HCT116 (cell line): ENCODE measurements at regions not wholly inside any gene's neighbourhood (a gene's known extent, or its start where the extent isn't known, plus 50 kb on each side); places are given as distances from the start of the nearest gene placed in this dataset.
"Not testable (repeated sequence)": the region's sequence is repeated elsewhere in the genome, so short reads cannot be mapped to it uniquely, and the experiment has no call there.

ENCODE experiments used
- ATAC-seq: fragments of 200-7000 bp; cut with Tn5 transposase; 2 replicates; pipeline ENCODE4 v1.9.1; 2020; ENCODE audit warnings: mild to moderate bottlenecking, moderate library complexity
- BruUV-seq: library from RNA; stranded (reverse); fragments of 400-500 nt; replicated peaks from 2 replicates; lab custom pipeline; 2021; lab: Mats Ljungman, UMichigan
- CTCF ChIA-PET: fragments of 300-600 bp; sonication (Branson Sonifier 250); formaldehyde crosslinking; loops from one replicate; lab custom pipeline; 2021; ENCODE audit warnings: antibody characterized with exemption; lab: Charles Lee
- POLR2A ChIA-PET: fragments of 300-600, 350-600 bp; sonication (Branson Sonifier 250); formaldehyde crosslinking; loops from one replicate; lab custom pipeline; 2021; ENCODE audit warnings: antibody characterized with exemption; lab: Charles Lee
- RAD21 ChIA-PET, 2 experiments: fragments of 300-600 bp; sonication (Branson Sonifier 250); formaldehyde crosslinking; loops; one replicate each; lab custom pipeline; 2023; ENCODE audit warnings: low total read pairs in 2 of 2; ENCODE audit not compliant: uncharacterized antibody in 2 of 2, unreplicated experiment in 2 of 2, low non-redundant PET in 1 of 2; lab: Charles Lee
- DNase-seq: peaks from one replicate; pipeline ENCODE4 v3.0.0-alpha.2; 2010; ENCODE audit warnings: low read depth, low spot score
- H2AFZ ChIP-seq: fragments of 200-600 bp; shearing (Covaris generic), sonication (generic); 2 replicates; pipeline ENCODE4 v1.6.1; 2017; ENCODE audit warnings: low read depth, mixed run types, mixed read lengths, antibody characterized with exemption, low read length; ENCODE audit not compliant: poor library complexity, severe bottlenecking
- H3K27ac ChIP-seq: 2 replicates; pipeline ENCODE4 v1.5.1; 2012; ENCODE audit warnings: low read depth, low read length
- H3K27me3 ChIP-seq: fragments of 200-600 bp; sonication (generic); 2 replicates; pipeline ENCODE4 v1.6.1; 2016; ENCODE audit warnings: mixed run types, low read length, mixed read lengths; ENCODE audit not compliant: insufficient read depth
- H3K36me3 ChIP-seq, 2 experiments: fragments of 200-500 bp in 1 of 2; fragments of 200-600 bp in 1 of 2; sonication (Bioruptor generic) in 1 of 2; sonication (generic) in 1 of 2; 2 replicates each; pipeline versions ENCODE4 v1.5.1 to v1.6.1; 2014 to 2016; ENCODE audit warnings: low read length in 2 of 2, inconsistent platforms in 1 of 2, mixed read lengths in 1 of 2, mixed run types in 1 of 2; ENCODE audit not compliant: insufficient read depth in 2 of 2, control insufficient read depth in 1 of 2
- H3K4me1 ChIP-seq, 2 experiments: fragments of 200-600 bp in 1 of 2; sonication (generic) in 1 of 2; 2 replicates each; pipeline versions ENCODE4 v1.5.1 to v1.6.1; 2012 to 2017; ENCODE audit warnings: low read length in 2 of 2, inconsistent platforms in 1 of 2, mild to moderate bottlenecking in 1 of 2, mixed read lengths in 1 of 2, mixed run types in 1 of 2, moderate library complexity in 1 of 2; ENCODE audit not compliant: insufficient read depth in 2 of 2, control insufficient read depth in 1 of 2
- H3K4me2 ChIP-seq: fragments of 200-600 bp; sonication (generic); 2 replicates; pipeline ENCODE4 v1.6.1; 2017; ENCODE audit warnings: mixed run types, low read length, mixed read lengths
- H3K4me3 ChIP-seq, 2 experiments: fragments of 200-600 bp in 1 of 2; sonication (generic) in 1 of 2; replicated peaks in 1 of 2; 2 replicates each; pipeline ENCODE4 v1.5.1; 2011 to 2016; ENCODE audit warnings: low read length in 2 of 2, control low read depth in 1 of 2, low read depth in 1 of 2, mild to moderate bottlenecking in 1 of 2, mixed read lengths in 1 of 2, mixed run types in 1 of 2
- H3K79me2 ChIP-seq: fragments of 200-600 bp; sonication (generic); 2 replicates; pipeline ENCODE4 v1.6.1; 2017; ENCODE audit warnings: mild to moderate bottlenecking, mixed run types, low read length, moderate library complexity, mixed read lengths; ENCODE audit not compliant: insufficient read depth
- H3K9ac ChIP-seq: fragments of 200-600 bp; sonication (generic); 2 replicates; pipeline ENCODE4 v1.6.1; 2016; ENCODE audit warnings: low read length, mixed read lengths
- H3K9me2 ChIP-seq: fragments of 200-600 bp; sonication (generic), shearing (Covaris generic); 2 replicates; pipeline ENCODE4 v1.6.1; 2017; ENCODE audit warnings: mixed run types, mild to moderate bottlenecking, moderate library complexity; ENCODE audit not compliant: insufficient read depth
- H3K9me3 ChIP-seq, 2 experiments: fragments of 200-500 bp in 1 of 2; fragments of 200-600 bp in 1 of 2; sonication (Bioruptor generic) in 1 of 2; sonication (generic) in 1 of 2; 2 replicates each; pipeline ENCODE4 v1.6.1; 2014 to 2017; ENCODE audit warnings: low read length in 2 of 2, mixed read lengths in 2 of 2, inconsistent platforms in 1 of 2, low read depth in 1 of 2, mild to moderate bottlenecking in 1 of 2, mixed run types in 1 of 2, moderate library complexity in 1 of 2; ENCODE audit not compliant: control insufficient read depth in 1 of 2, insufficient read depth in 1 of 2
- H4K20me1 ChIP-seq: fragments of 200-600 bp; sonication (generic), shearing (Covaris generic); 2 replicates; pipeline ENCODE4 v1.6.1; 2017; ENCODE audit warnings: mixed run types, mild to moderate bottlenecking, moderate library complexity; ENCODE audit not compliant: insufficient read depth
- EGR1 ChIP-seq: IDR thresholded peaks from 2 replicates; pipeline ENCODE4 v1.6.1; 2012; ENCODE audit warnings: low read depth
- EZH2phosphoT487 ChIP-seq: fragments of 200-600 bp; IDR thresholded peaks from 2 replicates; pipeline ENCODE4 v1.6.1; 2018; ENCODE audit warnings: antibody characterized with exemption, borderline replicate concordance
- FOSL1 ChIP-seq: IDR thresholded peaks from 2 replicates; pipeline ENCODE4 v1.6.1; 2012; ENCODE audit warnings: low read depth
- POLR2A ChIP-seq: IDR thresholded peaks from 2 replicates; pipeline ENCODE4 v1.7.0; 2011; ENCODE audit warnings: borderline replicate concordance; ENCODE audit not compliant: insufficient read depth, insufficient read length; ENCODE audit errors: extremely low read depth
- POLR2AphosphoS5 ChIP-seq: IDR thresholded peaks from 2 replicates; pipeline ENCODE4 v1.6.1; 2011; ENCODE audit warnings: mild to moderate bottlenecking, low read depth, low read length, moderate library complexity
- SIN3A ChIP-seq: IDR thresholded peaks from 2 replicates; pipeline ENCODE4 v1.6.1; 2012; ENCODE audit warnings: low read depth
- ZBTB33 ChIP-seq: IDR thresholded peaks from 2 replicates; pipeline ENCODE4 v1.6.1; 2011; ENCODE audit warnings: mild to moderate bottlenecking, low read length, moderate library complexity; ENCODE audit not compliant: insufficient replicate concordance; ENCODE audit errors: extremely low read depth
- intact Hi-C: fragments of 100-400 bp; cut with micrococcal nuclease; formaldehyde crosslinking; loops from 2 replicates; pipeline ENCODE4 v1.10.0; 2022

- H3K4me3 ChIP-seq, intact Hi-C loops, H3K27me3 ChIP-seq, H3K9me2 ChIP-seq, RAD21 ChIA-PET, H4K20me1 ChIP-seq, H3K4me2 ChIP-seq, DNase-seq, H2AFZ ChIP-seq, POLR2A ChIA-PET, H3K36me3 ChIP-seq, CTCF ChIA-PET, BruUV-seq, H3K9ac ChIP-seq, H3K9me3 ChIP-seq, H3K27ac ChIP-seq, H3K4me1 ChIP-seq, H3K79me2 ChIP-seq, ATAC-seq: not testable (repeated sequence)
Observed at GRCh38 chr16:88272437-88272836, 110.3 kb upstream of the ZNF469 start.

- H3K79me2 ChIP-seq, ATAC-seq, DNase-seq, H3K9me3 ChIP-seq, H3K27ac ChIP-seq, H2AFZ ChIP-seq, CTCF ChIA-PET, intact Hi-C loops, H3K4me3 ChIP-seq, RAD21 ChIA-PET, H3K4me2 ChIP-seq, H4K20me1 ChIP-seq, H3K9ac ChIP-seq, H3K4me1 ChIP-seq, H3K36me3 ChIP-seq, H3K27me3 ChIP-seq, BruUV-seq, H3K9me2 ChIP-seq: not testable (repeated sequence)
- POLR2A ChIA-PET = interaction anchor here (1.3 kb wide), 1 partner anchor 9 kb away, joined by 4 read pairs; no protein-coding TSS in a partner anchor
Observed at GRCh38 chr16:88274126-88274750, 108.5 kb upstream of the ZNF469 start.

- ChIA-PET POLR2A (no interaction called here), RAD21 (no interaction called here), CTCF (no interaction called here)
- H3K79me2 ChIP-seq = no peaks in the 10 kb centered on the region
- BruUV-seq = no TSS peak
- no peaks in the 10 kb centered on the region for H3K36me3 ChIP-seq
- H3K4me1 ChIP-seq = no peaks in the 10 kb centered on the region
- no peaks in the 10 kb centered on the region for H3K9me2 ChIP-seq
- H2AFZ ChIP-seq = no peak overlapping the region
- H3K4me3 ChIP-seq = no peak overlapping the region
- intact Hi-C loops = no loop called here
- ATAC-seq = no peak
- H3K27me3 ChIP-seq = no peaks in the 10 kb centered on the region
- no peaks in the 10 kb centered on the region for H3K9me3 ChIP-seq
- H4K20me1 ChIP-seq = no peaks in the 10 kb centered on the region
- DNase-seq = no peak
- no peak overlapping the region for H3K4me2 ChIP-seq
- H3K9ac ChIP-seq = no peak overlapping the region
- no peak overlapping the region for H3K27ac ChIP-seq
- no peak for TF ChIP-seq SIN3A
- TF ChIP-seq EZH2phosphoT487 = no peak
- TF ChIP-seq EGR1 = no peak
- TF ChIP-seq FOSL1 = no peak
- no peak for TF ChIP-seq ZBTB33
- no peak for TF ChIP-seq POLR2A
- no peak for TF ChIP-seq POLR2AphosphoS5
Observed at GRCh38 chr16:88274847-88275246, 107.9 kb upstream of the ZNF469 start.
